Nephron progenitor cell (in vitro differentiated cells): ENCODE measurements at regions not wholly inside any gene's neighbourhood (a gene's known extent, or its start where the extent isn't known, plus 50 kb on each side); places are given as distances from the start of the nearest gene placed in this dataset.

Experiments used
- DNase-seq: peaks from one replicate; pipeline ENCODE4 v3.0.0; 2021
- H3K27ac Mint-ChIP-seq: 2 replicates; pipeline ENCODE4 v1.8.0; 2021; ENCODE audit warnings: mild to moderate bottlenecking, moderate library complexity, mixed read lengths
- H3K27me3 Mint-ChIP-seq: 2 replicates; pipeline ENCODE4 v1.8.0; 2021; ENCODE audit warnings: mild to moderate bottlenecking, low read depth, mixed read lengths; ENCODE audit not compliant: poor library complexity
- H3K36me3 Mint-ChIP-seq: 2 replicates; pipeline ENCODE4 v1.8.0; 2021; ENCODE audit warnings: low read depth, mixed read lengths
- H3K4me1 Mint-ChIP-seq: 2 replicates; pipeline ENCODE4 v1.8.0; 2021; ENCODE audit warnings: mixed read lengths
- H3K4me3 Mint-ChIP-seq: 2 replicates; pipeline ENCODE4 v1.8.0; 2021; ENCODE audit warnings: mild to moderate bottlenecking, moderate library complexity, mixed read lengths
- H3K9me3 Mint-ChIP-seq: 2 replicates; pipeline ENCODE4 v1.8.0; 2021; ENCODE audit warnings: mild to moderate bottlenecking, moderate library complexity, mixed read lengths
- CTCF ChIP-seq: fragments of 200-600 bp; sonication (generic); IDR thresholded peaks from 2 replicates; pipeline ENCODE4 v1.5.0; 2021; ENCODE audit warnings: antibody characterized with exemption

- Mint-ChIP-seq H3K36me3 (no peaks in the 10 kb centered on the region), H3K27me3 (peaks cover 8% of the 10 kb centered on the region), H3K4me1 (peaks cover 11% of the 10 kb centered on the region), H3K9me3 (peaks cover 6% of the 10 kb centered on the region), H3K4me3 (no peak overlapping the region), H3K27ac (no peak overlapping the region)
- no peak for TF ChIP-seq CTCF
- DNase-seq: no peak
These were observed 1431.0 kb downstream of the AACS start for GRCh38 chr12:126496201-126496600.

GRCh38 chr12:126506426-126507182 is 1441.4 kb downstream of the AACS start:
- Mint-ChIP-seq H3K4me3 (no peak overlapping the region), H3K4me1 (no peaks in the 10 kb centered on the region), H3K36me3 (no peaks in the 10 kb centered on the region), H3K27ac (no peak overlapping the region), H3K9me3 (peaks cover 16% of the 10 kb centered on the region), H3K27me3 (peaks cover 11% of the 10 kb centered on the region)
- no peak for TF ChIP-seq CTCF
- DNase-seq: no peak

GRCh38 chr12:126507231-126507630 is 1442.0 kb downstream of the AACS start:
- Mint-ChIP-seq H3K27ac (no peak overlapping the region), H3K27me3 (peaks cover 4% of the 10 kb centered on the region), H3K4me3 (no peak overlapping the region), H3K36me3 (no peaks in the 10 kb centered on the region), H3K9me3 (peaks cover 16% of the 10 kb centered on the region), H3K4me1 (no peaks in the 10 kb centered on the region)
- DNase-seq: no peak
- TF ChIP-seq CTCF: no peak

- Mint-ChIP-seq H3K9me3 (peaks cover 16% of the 10 kb centered on the region), H3K27me3 (peaks cover 10% of the 10 kb centered on the region), H3K36me3 (no peaks in the 10 kb centered on the region), H3K27ac (no peak overlapping the region), H3K4me1 (no peaks in the 10 kb centered on the region), H3K4me3 (no peak overlapping the region)
- DNase-seq: no peak
- no peak for TF ChIP-seq CTCF
These were observed 1444.3 kb downstream of the AACS start for GRCh38 chr12:126509572-126509971.

- Mint-ChIP-seq H3K27ac (no peak overlapping the region), H3K4me1 (no peaks in the 10 kb centered on the region), H3K27me3 (peaks cover 10% of the 10 kb centered on the region), H3K4me3 (no peak overlapping the region), H3K9me3 (peaks cover 10% of the 10 kb centered on the region), H3K36me3 (no peaks in the 10 kb centered on the region)
- DNase-seq: no peak
- TF ChIP-seq CTCF: no peak
These were observed 1445.4 kb downstream of the AACS start for GRCh38 chr12:126510630-126511029.
